CD4-positive, CD25-positive, alpha-beta regulatory T cell (primary cell): ENCODE measurements at regions not wholly inside any gene's neighbourhood (a gene's known extent, or its start where the extent isn't known, plus 50 kb on each side); places are given as distances from the start of the nearest gene placed in this dataset.
"Not testable (repeated sequence)": the region's sequence is repeated elsewhere in the genome, so short reads cannot be mapped to it uniquely, and the experiment has no call there.

ENCODE experiments used
- ATAC-seq, 2 donors: fragments of 150-1000 bp; cut with Tn5 transposase; one replicate each; pipeline ENCODE4 v1.10.0; 2021; ENCODE audit warnings: low read depth in 2 of 2, moderate number of reproducible peaks in 2 of 2, moderate library complexity in 1 of 2
- DNase-seq, 3 donors: peaks; one replicate each; pipeline versions ENCODE4 v3.0.0 to v3.0.0-alpha.2; 2012 to 2022; ENCODE audit warnings: mixed read lengths in 1 of 3
- H3K27ac ChIP-seq: one replicate; pipeline ENCODE4 v1.7.0; 2013; ENCODE audit warnings: mild to moderate bottlenecking, low read length; ENCODE audit not compliant: insufficient read depth, poor library complexity, severe bottlenecking
- H3K27me3 ChIP-seq: one replicate; pipeline ENCODE4 v1.7.0; 2013; ENCODE audit warnings: low read length; ENCODE audit not compliant: control insufficient read depth, insufficient read depth
- H3K36me3 ChIP-seq: one replicate; pipeline ENCODE4 v1.7.0; 2013; ENCODE audit warnings: mild to moderate bottlenecking, low read length, moderate library complexity; ENCODE audit not compliant: control insufficient read depth, insufficient read depth
- H3K4me1 ChIP-seq: 2 replicates; pipeline ENCODE4 v1.7.0; 2013; ENCODE audit warnings: mild to moderate bottlenecking, low read length; ENCODE audit not compliant: insufficient read depth, control insufficient read depth, poor library complexity, severe bottlenecking
- H3K4me3 ChIP-seq: one replicate; pipeline ENCODE4 v1.7.0; 2013; ENCODE audit warnings: low read depth, mild to moderate bottlenecking, low read length, moderate library complexity
- H3K9me3 ChIP-seq, 2 experiments: 1 replicate in 1 of 2; 2 replicates in 1 of 2; pipeline ENCODE4 v1.7.0; 2013; ENCODE audit warnings: low read length in 2 of 2, mild to moderate bottlenecking in 1 of 2, moderate library complexity in 1 of 2; ENCODE audit not compliant: control insufficient read depth in 2 of 2
- H3K27ac Mint-ChIP-seq, 3 donors: one replicate each; pipeline ENCODE4 v1.8.0; 2020 to 2022; ENCODE audit warnings: mild to moderate bottlenecking in 3 of 3, mixed read lengths in 3 of 3, moderate library complexity in 2 of 3
- H3K27me3 Mint-ChIP-seq: one replicate; pipeline ENCODE4 v1.8.0; 2022; ENCODE audit warnings: mild to moderate bottlenecking, mixed read lengths
- H3K36me3 Mint-ChIP-seq: one replicate; pipeline ENCODE4 v1.8.0; 2020; ENCODE audit warnings: mixed read lengths
- H3K4me1 Mint-ChIP-seq, 4 donors: one replicate each; pipeline ENCODE4 v1.8.0; 2020 to 2022; ENCODE audit warnings: mixed read lengths in 4 of 4, mild to moderate bottlenecking in 1 of 4
- H3K4me3 Mint-ChIP-seq, 4 donors: one replicate each; pipeline ENCODE4 v1.8.0; 2020 to 2022; ENCODE audit warnings: mild to moderate bottlenecking in 4 of 4, mixed read lengths in 4 of 4, moderate library complexity in 3 of 4
- H3K9me3 Mint-ChIP-seq, 7 donors: one replicate each; pipeline ENCODE4 v1.8.0; 2020 to 2022; ENCODE audit warnings: mixed read lengths in 7 of 7, mild to moderate bottlenecking in 3 of 7, moderate library complexity in 2 of 7

DNA sequence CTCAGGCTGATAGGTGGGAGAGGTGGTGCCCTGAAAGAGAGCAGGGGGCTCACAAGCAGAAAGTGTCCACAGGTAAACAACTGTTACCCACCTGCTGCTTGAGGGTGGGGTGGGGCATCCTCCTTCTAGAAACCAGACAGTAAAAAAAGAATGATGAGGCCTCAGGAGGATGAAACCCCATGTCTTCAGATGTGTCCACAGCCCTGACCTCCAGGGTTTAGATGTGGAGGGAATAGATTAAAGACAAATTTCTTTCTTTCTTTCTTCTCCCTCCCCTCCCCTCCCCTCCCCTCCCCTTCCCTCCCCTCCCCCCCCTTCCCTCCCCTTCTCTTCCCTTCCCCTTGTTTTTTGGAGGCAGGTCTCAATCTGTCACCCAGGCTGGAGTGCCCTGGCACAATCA is 333.5 kb upstream of the NUPR2 start:
- Mint-ChIP-seq H3K9me3 (peaks cover 0 to 51% (median 9%) of the 10 kb centered on the region in 7 donors), H3K36me3 (peaks cover 4% of the 10 kb centered on the region), H3K4me3 (peak overlapping the region in 1 of 4 donors; percentile 61), H3K27me3 (no peaks in the 10 kb centered on the region), H3K27ac (no peak overlapping the region), H3K4me1 (peaks cover 0 to 2% (median 0%) of the 10 kb centered on the region in 4 donors)
- Histone ChIP-seq H3K27ac (no peak overlapping the region), H3K36me3 (no peaks in the 10 kb centered on the region), H3K4me3 (no peak overlapping the region), H3K4me1 (no peaks in the 10 kb centered on the region), H3K9me3 (peaks cover 17 to 39% of the 10 kb centered on the region in 2 experiments), H3K27me3 (no peaks in the 10 kb centered on the region)
- no peak for DNase-seq
- no peak for ATAC-seq

DNA sequence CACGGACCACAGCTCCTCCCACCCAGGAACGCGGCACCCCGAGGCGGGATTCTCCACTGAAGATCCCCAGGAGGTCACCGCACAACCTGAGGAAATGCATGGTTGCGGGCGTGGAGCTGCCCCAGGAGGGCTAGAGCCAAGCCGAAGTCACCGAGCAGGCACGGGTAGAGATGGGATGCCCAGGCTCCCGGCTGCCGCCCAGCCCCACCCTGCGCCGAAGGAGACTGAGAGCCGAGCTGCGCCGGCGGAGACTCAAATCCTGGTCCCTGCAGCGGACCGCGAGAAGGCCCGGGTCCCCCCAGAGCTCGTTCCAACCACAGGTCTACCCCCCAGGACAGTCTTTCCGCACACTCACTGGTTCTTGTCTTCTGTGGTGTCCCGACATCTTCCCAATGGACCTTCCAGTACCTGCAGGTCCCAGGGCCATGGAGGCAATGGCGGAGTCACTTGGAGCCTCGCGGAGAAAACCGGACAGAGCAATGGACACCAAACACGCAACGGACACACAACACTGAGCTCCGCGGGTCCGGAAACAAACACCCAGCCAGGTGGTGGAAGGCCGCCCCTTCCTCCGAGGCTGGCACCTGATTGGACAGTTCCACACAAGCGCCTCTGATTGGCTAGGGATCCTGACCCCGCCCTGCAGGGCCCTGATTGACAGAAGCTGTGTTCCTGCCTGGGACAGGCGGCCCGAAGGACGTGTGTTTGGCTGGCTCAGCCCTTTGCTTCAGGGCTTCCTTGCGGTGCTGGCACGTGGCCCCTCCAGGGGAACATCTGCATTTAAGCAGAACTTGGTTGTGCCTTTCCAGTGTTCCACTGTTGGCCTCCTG is 331.9 kb upstream of the NUPR2 start:
- Mint-ChIP-seq H3K4me1 (peaks cover 0 to 2% (median 0%) of the 10 kb centered on the region in 4 donors), H3K9me3 (peaks cover 0 to 51% (median 15%) of the 10 kb centered on the region in 7 donors)
- H3K4me3 ChIP-seq: no peak overlapping the region

GRCh38 chr7:56420528-56420927 is 304.3 kb upstream of the NUPR2 start:
- not testable (repeated sequence) for H3K27ac ChIP-seq, H3K9me3 ChIP-seq, H3K4me1 ChIP-seq, ATAC-seq, H3K36me3 ChIP-seq, H3K4me3 ChIP-seq, H3K4me3 Mint-ChIP-seq, H3K4me1 Mint-ChIP-seq, H3K27me3 Mint-ChIP-seq, H3K27ac Mint-ChIP-seq, H3K36me3 Mint-ChIP-seq, DNase-seq, H3K27me3 ChIP-seq
- H3K9me3 Mint-ChIP-seq: peaks cover 3 to 23% (median 6%) of the 10 kb centered on the region in 7 donors

More for the DNA sequence above, 331.9 kb upstream of the NUPR2 start:
- ATAC-seq (no peak), DNase-seq (no peak)
- Mint-ChIP-seq H3K27ac (no peak overlapping the region), H3K4me3 (no peak overlapping the region), H3K27me3 (no peaks in the 10 kb centered on the region), H3K36me3 (peaks cover 4% of the 10 kb centered on the region)
- Histone ChIP-seq H3K4me1 (no peaks in the 10 kb centered on the region), H3K36me3 (no peaks in the 10 kb centered on the region), H3K27ac (no peak overlapping the region), H3K27me3 (no peaks in the 10 kb centered on the region), H3K9me3 (peaks cover 28 to 40% of the 10 kb centered on the region in 2 experiments)

DNA sequence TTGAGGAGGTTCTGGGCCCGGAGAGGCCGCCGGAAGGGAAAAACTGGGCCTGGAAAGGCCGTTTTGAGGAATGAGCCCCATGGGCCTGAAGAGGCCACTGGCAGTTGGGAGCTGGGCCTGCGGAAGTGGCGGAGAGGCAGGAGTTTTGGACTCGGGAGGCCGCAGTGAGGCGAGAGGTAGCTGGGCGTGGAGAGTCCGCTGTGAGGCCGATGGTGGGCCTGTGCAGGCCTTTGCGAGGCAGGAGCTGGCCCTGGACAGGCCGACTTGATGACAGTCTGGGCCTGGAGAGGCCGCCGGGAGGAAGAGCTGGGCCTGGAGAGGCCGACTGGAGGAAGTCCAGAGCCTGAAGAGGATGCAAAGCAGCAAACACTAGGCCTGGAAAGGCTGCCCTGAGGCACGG is 259.0 kb upstream of the NUPR2 start:
- H3K27me3 Mint-ChIP-seq: no peaks in the 10 kb centered on the region
- no peaks in the 10 kb centered on the region for H3K36me3 Mint-ChIP-seq
- no peak for DNase-seq
- ATAC-seq: no peak
- no peak overlapping the region for H3K4me3 Mint-ChIP-seq
- H3K4me1 Mint-ChIP-seq: no peaks in the 10 kb centered on the region
- peaks cover 0 to 9% (median 0%) of the 10 kb centered on the region in 7 donors for H3K9me3 Mint-ChIP-seq
- Histone ChIP-seq H3K27ac (no peak overlapping the region), H3K9me3 (peaks cover 0 to 5% of the 10 kb centered on the region in 2 experiments), H3K27me3 (no peaks in the 10 kb centered on the region), H3K36me3 (no peaks in the 10 kb centered on the region), H3K4me3 (no peak overlapping the region), H3K4me1 (no peaks in the 10 kb centered on the region)
- H3K27ac Mint-ChIP-seq: no peak overlapping the region

DNA sequence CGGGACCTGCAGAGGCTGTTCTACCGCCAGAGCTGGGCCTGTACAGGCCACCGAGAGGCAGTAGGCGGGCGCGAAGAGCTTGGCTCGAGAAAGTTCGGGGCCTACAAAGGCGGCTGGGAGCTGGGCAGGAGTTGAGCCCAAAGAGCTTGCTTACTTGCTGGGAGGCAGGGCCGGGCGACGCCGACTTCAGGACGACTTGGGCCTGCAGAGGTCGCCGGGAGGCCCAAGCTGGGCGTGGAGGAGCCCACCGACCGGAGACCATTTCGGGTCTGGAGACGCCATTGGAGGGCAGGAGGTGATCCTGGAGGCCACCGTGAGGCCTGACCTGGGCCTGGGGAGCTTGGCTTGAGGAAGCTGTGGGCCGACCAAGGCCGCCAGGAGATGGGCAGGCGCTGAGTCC is 258.4 kb upstream of the NUPR2 start:
- not testable (repeated sequence) for H3K27ac Mint-ChIP-seq, H3K4me1 ChIP-seq, H3K4me3 Mint-ChIP-seq, ATAC-seq, H3K9me3 ChIP-seq, H3K36me3 ChIP-seq, H3K27me3 Mint-ChIP-seq, H3K36me3 Mint-ChIP-seq, DNase-seq, H3K27me3 ChIP-seq, H3K27ac ChIP-seq, H3K4me1 Mint-ChIP-seq, H3K9me3 Mint-ChIP-seq, H3K4me3 ChIP-seq

DNA sequence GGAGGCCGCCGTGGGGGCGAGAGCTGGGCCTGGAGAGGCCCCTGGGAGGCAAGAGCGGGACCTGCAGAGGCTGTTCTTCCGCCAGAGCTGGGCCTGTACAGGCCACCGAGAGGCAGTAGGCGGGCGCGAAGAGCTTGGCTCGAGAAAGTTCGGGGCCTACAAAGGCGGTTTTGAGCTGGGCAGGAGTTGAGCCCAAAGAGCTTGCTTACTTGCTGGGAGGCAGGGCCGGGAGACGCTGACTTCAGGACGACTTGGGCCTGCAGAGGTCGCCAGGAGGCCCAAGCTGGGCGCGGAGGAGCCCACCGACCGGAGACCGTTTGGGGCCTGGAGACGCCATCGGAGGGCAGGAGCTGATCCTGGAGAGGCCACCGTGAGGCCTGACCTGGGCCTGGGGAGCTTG is 257.1 kb upstream of the NUPR2 start:
- H3K4me3 ChIP-seq, H3K4me1 Mint-ChIP-seq, H3K27ac ChIP-seq, H3K4me1 ChIP-seq, ATAC-seq, H3K4me3 Mint-ChIP-seq, H3K27me3 ChIP-seq, H3K9me3 Mint-ChIP-seq, H3K36me3 ChIP-seq, H3K36me3 Mint-ChIP-seq, H3K9me3 ChIP-seq, H3K27ac Mint-ChIP-seq, H3K27me3 Mint-ChIP-seq: not testable (repeated sequence)
- DNase-seq: peak; percentile 5 to 43 (median 12)

GRCh38 chr7:56371792-56372191 is 255.6 kb upstream of the NUPR2 start:
- ATAC-seq, H3K4me3 ChIP-seq, H3K27ac Mint-ChIP-seq, H3K9me3 Mint-ChIP-seq, H3K27ac ChIP-seq, DNase-seq, H3K27me3 ChIP-seq, H3K4me1 ChIP-seq, H3K36me3 Mint-ChIP-seq, H3K36me3 ChIP-seq, H3K4me3 Mint-ChIP-seq, H3K27me3 Mint-ChIP-seq, H3K9me3 ChIP-seq, H3K4me1 Mint-ChIP-seq: not testable (repeated sequence)

DNA sequence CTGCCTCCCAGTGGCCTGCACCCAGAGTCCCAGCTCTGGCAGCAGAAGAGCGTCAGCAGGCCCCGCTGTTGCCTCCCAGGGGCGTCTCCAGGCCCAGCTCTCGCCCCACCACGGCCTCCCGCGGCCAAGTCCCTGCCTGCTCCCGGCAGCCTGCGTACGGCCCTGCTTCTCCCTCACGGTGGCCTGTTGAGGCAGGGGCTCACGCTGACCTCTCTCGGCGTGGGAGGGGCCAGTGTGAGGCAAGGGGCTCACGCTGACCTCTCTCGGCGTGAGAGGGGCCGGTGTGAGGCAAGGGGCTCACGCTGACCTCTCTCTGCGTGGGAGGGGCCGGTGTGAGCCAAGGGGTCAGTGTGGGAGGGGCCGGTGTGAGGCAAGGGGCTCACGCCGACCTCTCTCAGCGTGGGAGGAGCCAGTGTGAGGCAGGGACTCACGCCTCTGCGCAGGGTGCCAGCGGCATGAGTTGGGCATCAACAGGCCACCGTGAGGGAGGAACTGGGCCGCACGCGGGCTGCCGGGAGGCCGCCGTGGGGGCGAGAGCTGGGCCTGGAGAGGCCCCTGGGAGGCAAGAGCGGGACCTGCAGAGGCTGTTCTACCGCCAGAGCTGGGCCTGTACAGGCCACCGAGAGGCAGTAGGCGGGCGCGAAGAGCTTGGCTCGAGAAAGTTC is 254.1 kb upstream of the NUPR2 start:
- H3K9me3 ChIP-seq, H3K27me3 Mint-ChIP-seq, H3K27ac Mint-ChIP-seq, H3K27ac ChIP-seq, DNase-seq, H3K4me1 ChIP-seq, H3K36me3 Mint-ChIP-seq, H3K9me3 Mint-ChIP-seq, H3K4me3 Mint-ChIP-seq, H3K27me3 ChIP-seq, ATAC-seq, H3K4me1 Mint-ChIP-seq, H3K36me3 ChIP-seq, H3K4me3 ChIP-seq: not testable (repeated sequence)
